GM23338 (cell line): ENCODE measurements at regions not wholly inside any gene's neighbourhood (a gene's known extent, or its start where the extent isn't known, plus 50 kb on each side); places are given as distances from the start of the nearest gene placed in this dataset.

Source experiments
- ATAC-seq: fragments of 200-7000 bp; cut with Tn5 transposase; 3 replicates; pipeline ENCODE4 v1.9.1; 2020
- DNase-seq: peaks from one replicate; pipeline ENCODE4 v3.0.0-alpha.2; 2015; ENCODE audit warnings: low spot score
- H2AFZ ChIP-seq: fragments of 200-600 bp; sonication (generic); 2 replicates; pipeline ENCODE4 v1.8.0; 2016; ENCODE audit warnings: antibody characterized with exemption, mild to moderate bottlenecking, moderate library complexity
- H3F3A ChIP-seq: fragments of 200-600 bp; sonication (generic); replicated peaks from 2 replicates; pipeline ENCODE4 v1.8.0; 2017; ENCODE audit warnings: antibody characterized with exemption, mixed run types, low read depth
- H3K27ac ChIP-seq: fragments of 200-600 bp; sonication (generic); 2 replicates; pipeline ENCODE4 v1.6.1; 2016; ENCODE audit warnings: low read depth
- H3K27me3 ChIP-seq: fragments of 200-600 bp; sonication (generic); 2 replicates; pipeline ENCODE4 v1.8.0; 2016; ENCODE audit warnings: mild to moderate bottlenecking, mixed run types, moderate library complexity; ENCODE audit not compliant: insufficient read depth
- H3K36me3 ChIP-seq: fragments of 200-600 bp; sonication (generic); 2 replicates; pipeline ENCODE4 v1.8.0; 2016; ENCODE audit warnings: mild to moderate bottlenecking; ENCODE audit not compliant: insufficient read depth
- H3K4me1 ChIP-seq: fragments of 200-600 bp; sonication (generic); 2 replicates; pipeline ENCODE4 v1.8.0; 2016; ENCODE audit warnings: mild to moderate bottlenecking, moderate library complexity; ENCODE audit not compliant: insufficient read depth
- H3K4me2 ChIP-seq: fragments of 200-600 bp; sonication (generic); 2 replicates; pipeline ENCODE4 v1.7.1; 2017; ENCODE audit warnings: mixed run types
- H3K4me3 ChIP-seq: fragments of 200-600 bp; sonication (generic); 2 replicates; pipeline ENCODE4 v1.6.1; 2016; ENCODE audit warnings: mixed run types
- H3K79me2 ChIP-seq: fragments of 200-600 bp; sonication (generic); replicated peaks from 2 replicates; pipeline ENCODE4 v1.8.0; 2017; ENCODE audit warnings: mild to moderate bottlenecking; ENCODE audit not compliant: insufficient read depth
- H3K9me2 ChIP-seq: fragments of 200-600 bp; sonication (generic); 2 replicates; pipeline ENCODE4 v1.8.0; 2017; ENCODE audit not compliant: insufficient read depth
- H4K20me1 ChIP-seq: fragments of 200-600 bp; sonication (generic); replicated peaks from 2 replicates; pipeline ENCODE4 v1.8.0; 2017; ENCODE audit warnings: mild to moderate bottlenecking; ENCODE audit not compliant: insufficient read depth
- H3K27ac Mint-ChIP-seq: 2 replicates; pipeline ENCODE4 v1.8.0; 2020; ENCODE audit warnings: inconsistent platforms, mild to moderate bottlenecking, moderate library complexity, mixed read lengths
- H3K27me3 Mint-ChIP-seq: 3 replicates; pipeline ENCODE4 v1.8.0; 2022; ENCODE audit warnings: low read depth, mild to moderate bottlenecking, moderate library complexity, mixed read lengths, inconsistent platforms; ENCODE audit not compliant: insufficient read depth, poor library complexity
- H3K36me3 Mint-ChIP-seq: 3 replicates; pipeline ENCODE4 v1.8.0; 2021; ENCODE audit warnings: low read depth, mild to moderate bottlenecking, inconsistent platforms, moderate library complexity, mixed read lengths
- H3K4me1 Mint-ChIP-seq: 3 replicates; pipeline ENCODE4 v1.8.0; 2020; ENCODE audit warnings: mild to moderate bottlenecking, inconsistent platforms, mixed read lengths
- H3K4me3 Mint-ChIP-seq: 3 replicates; pipeline ENCODE4 v1.8.0; 2021; ENCODE audit warnings: moderate library complexity, mild to moderate bottlenecking, inconsistent platforms, mixed read lengths
- H3K9me3 Mint-ChIP-seq: 3 replicates; pipeline ENCODE4 v1.8.0; 2020; ENCODE audit warnings: moderate library complexity, mild to moderate bottlenecking, inconsistent platforms, mixed read lengths
- CTCF ChIP-seq, 2 experiments: fragments of 200-600 bp in 1 of 2; sonication (generic) in 1 of 2; conservative IDR thresholded peaks; 2 replicates each; pipeline versions ENCODE4 v1.5.1 to v1.6.1; 2016 to 2017; ENCODE audit warnings: antibody characterized with exemption in 2 of 2, low read depth in 2 of 2, mild to moderate bottlenecking in 2 of 2, moderate library complexity in 1 of 2
- ETS1 ChIP-seq: IDR thresholded peaks from 2 replicates; pipeline ENCODE4 v1.6.1; 2016; ENCODE audit warnings: antibody characterized with exemption
- ZNF114 ChIP-seq: fragments of 250-450 bp; sonication (Bioruptor Pico); IDR thresholded peaks from 2 replicates; pipeline ENCODE4 v1.5.0; 2020; ENCODE audit warnings: mild to moderate bottlenecking, moderate library complexity
- ZNF331 ChIP-seq: fragments of 250-450 bp; sonication (Bioruptor Pico); IDR thresholded peaks from 2 replicates; pipeline ENCODE4 v1.5.0; 2020; ENCODE audit warnings: low read depth, mild to moderate bottlenecking, moderate library complexity
- ZNF462 ChIP-seq: fragments of 250-450 bp; sonication (Bioruptor Pico); IDR thresholded peaks from 2 replicates; pipeline ENCODE4 v1.5.0; 2020; ENCODE audit warnings: mild to moderate bottlenecking, moderate library complexity

GRCh38 chr7:51521694-51522312 is 205.2 kb upstream of the COBL start (continued):
- TF ChIP-seq ZNF462 (no peak), CTCF (conservative IDR thresholded peaks at IDR 0.05; ENCODE audit: low read depth in 2 of 2) (no peak), ZNF331 (no peak), ETS1 (no peak), ZNF114 (CRISPR knock-in tag) (no peak)

- ATAC-seq (no peak), DNase-seq (no peak)
- H3K36me3 ChIP-seq, result no peaks in the 10 kb centered on the region
- H3K9me2 ChIP-seq, result no peaks in the 10 kb centered on the region
- H3K27me3 ChIP-seq, result no peaks in the 10 kb centered on the region
- no peak overlapping the region for H3K4me3 ChIP-seq
- H3F3A ChIP-seq, result no peaks in the 10 kb centered on the region
- Mint-ChIP-seq H3K27me3 (peaks cover 4% of the 10 kb centered on the region), H3K9me3 (no peaks in the 10 kb centered on the region), H3K27ac (no peak overlapping the region), H3K36me3 (no peaks in the 10 kb centered on the region), H3K4me3 (no peak overlapping the region), H3K4me1 (peaks cover 14% of the 10 kb centered on the region; the same call in 2 of the 3 replicates)
- no peaks in the 10 kb centered on the region for H4K20me1 ChIP-seq
- peaks cover 13% of the 10 kb centered on the region; the same call in 1 of the 2 replicates for H3K4me1 ChIP-seq
- no peak overlapping the region for H3K4me2 ChIP-seq
- H3K79me2 ChIP-seq, result no peaks in the 10 kb centered on the region
- H3K27ac ChIP-seq, result no peak overlapping the region
- H2AFZ ChIP-seq, result no peak overlapping the region; the same call in 1 of the 2 replicates
- no peak for TF ChIP-seq CTCF (conservative IDR thresholded peaks at IDR 0.05; ENCODE audit: low read depth in 2 of 2)
Observed at GRCh38 chr7:51521054-51521453, 204.4 kb upstream of the COBL start.
